ENCODE measurements at regions not wholly inside any gene's neighbourhood (a gene's known extent, or its start where the extent isn't known, plus 50 kb on each side); places are given as distances from the start of the nearest gene placed in this dataset.

DNA sequence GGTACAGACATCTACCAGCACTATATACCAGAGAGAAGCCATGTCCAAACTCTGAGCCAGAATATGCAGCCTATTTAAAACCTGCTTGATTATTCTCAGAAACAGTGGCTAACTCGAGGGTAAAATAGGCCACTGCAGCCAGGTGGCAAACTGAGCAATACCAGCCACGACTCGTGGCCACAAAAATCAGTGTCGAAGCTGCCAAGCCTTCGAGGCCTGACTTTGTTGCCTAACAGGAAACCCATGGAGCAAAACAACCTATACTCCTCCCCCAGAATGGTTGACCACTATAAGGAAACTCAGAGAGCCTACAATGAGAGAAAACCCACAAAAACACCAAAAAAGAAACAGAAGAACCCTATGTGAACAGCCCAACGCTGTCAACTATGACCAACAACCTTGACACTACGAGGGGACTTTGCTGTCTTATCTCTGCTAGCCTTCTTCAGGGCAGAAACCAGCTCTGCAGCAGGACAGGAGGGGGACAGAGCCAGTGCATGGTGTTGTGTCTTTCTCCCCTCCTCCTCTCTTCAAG, 133.8 kb downstream of the TMEM174 start:
- TF ChIP-seq EZH2 (IDR thresholded peaks at IDR 0.05) = no peak
- TF ChIP-seq POLR2AphosphoS5 (IDR thresholded peaks at IDR 0.05; ENCODE audit: borderline replicate concordance, low read depth, low read length) = no peak
- no peak for TF ChIP-seq FOXP2 (optimal IDR thresholded peaks at IDR 0.05; ENCODE audit: control extremely low read depth, extremely low read length, insufficient read depth)
